ENCODE measurements at regions not wholly inside any gene's neighbourhood (a gene's known extent, or its start where the extent isn't known, plus 50 kb on each side); places are given as distances from the start of the nearest gene placed in this dataset.

DNA sequence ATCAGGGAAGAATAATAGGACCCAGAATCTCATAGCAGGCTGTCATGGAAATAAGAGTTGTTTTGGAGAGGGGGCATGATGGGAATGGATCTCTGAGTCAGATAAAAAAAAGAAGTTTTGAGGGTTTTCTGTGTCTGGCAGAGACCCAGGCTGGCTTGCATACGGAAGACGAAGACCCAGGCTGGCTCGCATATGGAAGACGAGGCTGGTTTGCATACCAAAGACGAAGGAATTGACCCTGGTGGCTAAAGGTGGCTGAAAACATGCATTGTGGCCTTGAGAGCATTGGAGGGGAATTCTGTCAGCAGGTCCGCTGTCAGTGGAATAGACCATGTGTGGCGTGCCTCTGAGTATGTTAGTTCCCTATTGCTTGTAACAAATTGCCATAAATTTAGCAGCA, 335.1 kb downstream of the BTBD3 start:
- no peak for DNase-seq (ENCODE audit: low spot score)
- Histone ChIP-seq H3K4me3 (no peak overlapping the region), H3K27ac (no peak overlapping the region), H3K79me2 (no peaks in the 10 kb centered on the region), H3K4me2 (no peak overlapping the region), H3K9me3 (ENCODE audit: low read depth) (no peaks in the 10 kb centered on the region), H2AFZ (no peak overlapping the region), H3K9me2 (replicated peaks; ENCODE audit: insufficient read depth) (no peaks in the 10 kb centered on the region), H4K20me1 (ENCODE audit: insufficient read depth, poor library complexity, severe bottlenecking) (no peaks in the 10 kb centered on the region), H3K4me1 (ENCODE audit: insufficient read depth) (no peaks in the 10 kb centered on the region), H3K27me3 (no peaks in the 10 kb centered on the region), H3K36me3 (replicated peaks; ENCODE audit: insufficient read depth, low read depth) (no peaks in the 10 kb centered on the region)
- WGBS (ENCODE audit: low lambda C conversion rate, missing lambda C conversion rate), result 72% methylated on average over 7 of the region's 7 CpGs
- TF ChIP-seq EZH2 (IDR thresholded peaks at IDR 0.05; ENCODE audit: borderline replicate concordance), result no peak
- no peak for TF ChIP-seq CTCF (IDR thresholded peaks at IDR 0.05; ENCODE audit: poor library complexity)
- TF ChIP-seq EZH2phosphoT487 (IDR thresholded peaks at IDR 0.05; ENCODE audit: low read depth, severe bottlenecking, unreplicated experiment), result no peak

GRCh38 chr20:12255461-12255970, 337.8 kb downstream of the BTBD3 start:
- WGBS (ENCODE audit: low lambda C conversion rate, missing lambda C conversion rate), result 84% methylated on average over 3 of the region's 3 CpGs
- Histone ChIP-seq H3K79me2 (no peaks in the 10 kb centered on the region), H3K36me3 (replicated peaks; ENCODE audit: insufficient read depth, low read depth) (no peaks in the 10 kb centered on the region), H3K27me3 (no peaks in the 10 kb centered on the region), H2AFZ (no peak overlapping the region), H3K4me2 (no peak overlapping the region), H3K9me2 (replicated peaks; ENCODE audit: insufficient read depth) (no peaks in the 10 kb centered on the region), H3K4me1 (ENCODE audit: insufficient read depth) (no peaks in the 10 kb centered on the region), H4K20me1 (ENCODE audit: insufficient read depth, poor library complexity, severe bottlenecking) (no peaks in the 10 kb centered on the region), H3K4me3 (no peak overlapping the region), H3K27ac (no peak overlapping the region), H3K9me3 (ENCODE audit: low read depth) (no peaks in the 10 kb centered on the region)
- TF ChIP-seq EZH2phosphoT487 (IDR thresholded peaks at IDR 0.05; ENCODE audit: low read depth, severe bottlenecking, unreplicated experiment) (no peak), EZH2 (IDR thresholded peaks at IDR 0.05; ENCODE audit: borderline replicate concordance) (no peak), CTCF (IDR thresholded peaks at IDR 0.05; ENCODE audit: poor library complexity) (no peak)
- DNase-seq (ENCODE audit: low spot score), result no peak

DNA sequence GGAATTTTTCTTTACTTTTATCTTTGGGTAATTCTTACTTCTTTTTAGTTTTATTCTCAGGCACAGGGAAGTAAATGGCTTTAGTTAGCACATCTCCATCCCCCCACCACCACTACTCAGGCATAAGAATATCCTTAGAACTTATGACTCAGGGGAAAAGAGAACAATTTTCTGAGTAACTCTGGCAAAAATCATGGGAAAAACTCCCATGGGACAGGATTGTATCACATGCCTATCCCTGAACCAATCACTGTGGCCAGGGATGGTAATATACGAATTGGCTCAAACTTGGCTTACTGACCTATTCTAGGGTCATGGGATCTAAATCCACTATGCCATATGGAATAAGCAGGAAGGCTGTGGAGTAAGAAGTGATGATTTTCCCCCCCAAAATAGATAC, 339.1 kb downstream of the BTBD3 start:
- Histone ChIP-seq H3K27ac (no peak overlapping the region), H3K9me2 (replicated peaks; ENCODE audit: insufficient read depth) (no peaks in the 10 kb centered on the region), H3K36me3 (replicated peaks; ENCODE audit: insufficient read depth, low read depth) (no peaks in the 10 kb centered on the region), H3K79me2 (no peaks in the 10 kb centered on the region), H3K4me1 (ENCODE audit: insufficient read depth) (no peaks in the 10 kb centered on the region), H4K20me1 (ENCODE audit: insufficient read depth, poor library complexity, severe bottlenecking) (no peaks in the 10 kb centered on the region), H3K27me3 (no peaks in the 10 kb centered on the region), H3K4me2 (no peak overlapping the region), H2AFZ (no peak overlapping the region), H3K4me3 (no peak overlapping the region), H3K9me3 (ENCODE audit: low read depth) (no peaks in the 10 kb centered on the region)
- no peak for TF ChIP-seq EZH2 (IDR thresholded peaks at IDR 0.05; ENCODE audit: borderline replicate concordance)
- no peak for DNase-seq (ENCODE audit: low spot score)
- WGBS (ENCODE audit: low lambda C conversion rate, missing lambda C conversion rate), result 91% methylated on average over 1 of the region's 1 CpG

DNA sequence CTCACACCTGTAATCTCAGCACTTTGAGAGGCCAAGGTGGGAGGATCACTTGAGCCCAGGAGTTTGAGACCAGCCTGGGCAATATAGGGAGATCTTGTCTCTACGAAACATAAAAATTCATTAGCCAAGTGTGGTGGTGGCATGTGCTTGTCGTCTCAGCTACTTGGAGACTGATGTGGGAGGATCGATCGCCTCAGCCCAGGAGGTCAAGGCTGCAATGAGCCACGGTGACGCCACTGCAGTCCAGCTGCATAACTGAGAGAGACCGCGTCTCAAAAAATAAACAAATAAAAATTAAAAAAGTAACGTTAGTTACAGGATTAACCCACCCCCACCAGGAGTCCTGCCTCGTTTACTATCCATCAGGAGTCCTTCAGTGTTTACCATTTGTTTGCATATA, 345.1 kb downstream of the BTBD3 start:
- no peaks in the 10 kb centered on the region for H3K9me3 ChIP-seq (ENCODE audit: low read depth)
- no peak for DNase-seq (ENCODE audit: low spot score)
- H3K9me2 ChIP-seq (replicated peaks; ENCODE audit: insufficient read depth), result no peaks in the 10 kb centered on the region
- H3K27ac ChIP-seq, result no peak overlapping the region
- H3K27me3 ChIP-seq, result no peaks in the 10 kb centered on the region
- H3K4me1 ChIP-seq (ENCODE audit: insufficient read depth), result no peaks in the 10 kb centered on the region
- no peaks in the 10 kb centered on the region for H3K79me2 ChIP-seq
- no peaks in the 10 kb centered on the region for H4K20me1 ChIP-seq (ENCODE audit: insufficient read depth, poor library complexity, severe bottlenecking)
- no peak overlapping the region for H3K4me3 ChIP-seq
- TF ChIP-seq EZH2phosphoT487 (IDR thresholded peaks at IDR 0.05; ENCODE audit: low read depth, severe bottlenecking, unreplicated experiment) (no peak), EZH2 (IDR thresholded peaks at IDR 0.05; ENCODE audit: borderline replicate concordance) (no peak), CTCF (IDR thresholded peaks at IDR 0.05; ENCODE audit: poor library complexity) (no peak)
- H3K4me2 ChIP-seq, result no peak overlapping the region
- 79% methylated on average over 10 of the region's 10 CpGs for WGBS (ENCODE audit: low lambda C conversion rate, missing lambda C conversion rate)
- no peak overlapping the region for H2AFZ ChIP-seq
- H3K36me3 ChIP-seq (replicated peaks; ENCODE audit: insufficient read depth, low read depth), result no peaks in the 10 kb centered on the region

Measured in hepatocyte (in vitro differentiated cells).